ENCODE measurements at regions not wholly inside any gene's neighbourhood (a gene's known extent, or its start where the extent isn't known, plus 50 kb on each side); places are given as distances from the start of the nearest gene placed in this dataset.

GRCh38 chr2:134133622-134134312 is 120.1 kb upstream of the MGAT5 start:
- TF ChIP-seq CTCF (IDR thresholded peaks at IDR 0.05): no peak
- TF ChIP-seq ZFX (IDR thresholded peaks at IDR 0.05; ENCODE audit: borderline replicate concordance): no peak

All from 22Rv1 (cell line).